HL-60 (cell line): ENCODE measurements at regions not wholly inside any gene's neighbourhood (a gene's known extent, or its start where the extent isn't known, plus 50 kb on each side); places are given as distances from the start of the nearest gene placed in this dataset.

Source experiments
- DNase-seq, 2 experiments: peaks; one replicate each; pipeline ENCODE4 v3.0.0-alpha.2; 2010 to 2020; ENCODE audit warnings: low read depth in 1 of 2, low spot score in 1 of 2
- H3K27ac ChIP-seq: fragments of 250-450 bp; sonication (Bioruptor Pico); replicated peaks from 2 replicates; pipeline ENCODE4 v1.5.1; 2020; ENCODE audit warnings: mild to moderate bottlenecking, moderate library complexity
- H3K27me3 ChIP-seq: fragments of 250-450 bp; sonication (Bioruptor Pico); 2 replicates; pipeline ENCODE4 v1.5.1; 2021; ENCODE audit warnings: mild to moderate bottlenecking, moderate library complexity; ENCODE audit not compliant: insufficient read depth, poor library complexity, severe bottlenecking
- H3K4me3 ChIP-seq: replicated peaks from 2 replicates; pipeline ENCODE4 v1.5.1; 2011; ENCODE audit warnings: mild to moderate bottlenecking, control low read depth, low read length; ENCODE audit not compliant: insufficient read depth
- GABPA ChIP-seq: IDR thresholded peaks from 2 replicates; pipeline ENCODE4 v1.6.1; 2012; ENCODE audit warnings: low read depth
- POLR2AphosphoS5 ChIP-seq: IDR thresholded peaks from 2 replicates; pipeline ENCODE4 v1.6.1; 2012; ENCODE audit warnings: low read depth
- SPI1 ChIP-seq: IDR thresholded peaks from 2 replicates; pipeline ENCODE4 v1.6.1; 2012; ENCODE audit warnings: low read depth, mild to moderate bottlenecking, borderline replicate concordance
- TF ChIP-seq, protein P1 (sequence below): IDR thresholded peaks from one replicate; pipeline ENCODE4 v1.5.1; 2011; ENCODE audit warnings: low read length, control low read depth, inconsistent platforms; ENCODE audit not compliant: insufficient read depth
- TF ChIP-seq, protein P2 (sequence below): IDR thresholded peaks from 2 replicates; pipeline ENCODE4 v1.6.1; 2012; ENCODE audit warnings: low read depth; ENCODE audit not compliant: insufficient replicate concordance

DNA sequence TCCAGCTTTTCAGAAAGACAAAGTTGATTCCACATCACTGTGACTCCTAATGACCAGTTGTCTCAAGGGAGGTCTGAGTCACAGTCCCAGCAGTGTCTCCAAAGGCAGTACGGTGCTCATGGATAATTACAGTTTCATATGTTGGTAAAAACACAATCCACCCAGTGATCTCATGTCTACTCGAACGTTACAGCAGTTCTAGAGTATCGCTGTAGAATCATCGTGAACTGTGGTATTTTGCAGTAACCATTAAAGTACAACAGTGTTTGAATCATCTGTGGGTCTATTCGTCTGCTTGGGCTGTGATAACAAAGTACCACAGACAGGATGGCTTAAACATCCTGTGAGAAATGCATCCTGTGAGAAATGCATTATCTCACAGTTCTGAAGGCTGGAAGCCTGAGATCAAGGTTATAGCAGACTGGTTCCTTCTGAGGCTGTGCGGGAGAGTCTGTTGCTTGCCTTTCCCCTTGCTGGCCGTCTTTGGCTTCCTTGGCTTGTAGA, 121.1 kb upstream of the SORBS2 start:
- no peak overlapping the region for H3K4me3 ChIP-seq
- no peak overlapping the region for H3K27ac ChIP-seq
- no peaks in the 10 kb centered on the region for H3K27me3 ChIP-seq
- TF ChIP-seq GABPA (no peak), SPI1 (no peak)
- TF ChIP-seq, protein P1, sequence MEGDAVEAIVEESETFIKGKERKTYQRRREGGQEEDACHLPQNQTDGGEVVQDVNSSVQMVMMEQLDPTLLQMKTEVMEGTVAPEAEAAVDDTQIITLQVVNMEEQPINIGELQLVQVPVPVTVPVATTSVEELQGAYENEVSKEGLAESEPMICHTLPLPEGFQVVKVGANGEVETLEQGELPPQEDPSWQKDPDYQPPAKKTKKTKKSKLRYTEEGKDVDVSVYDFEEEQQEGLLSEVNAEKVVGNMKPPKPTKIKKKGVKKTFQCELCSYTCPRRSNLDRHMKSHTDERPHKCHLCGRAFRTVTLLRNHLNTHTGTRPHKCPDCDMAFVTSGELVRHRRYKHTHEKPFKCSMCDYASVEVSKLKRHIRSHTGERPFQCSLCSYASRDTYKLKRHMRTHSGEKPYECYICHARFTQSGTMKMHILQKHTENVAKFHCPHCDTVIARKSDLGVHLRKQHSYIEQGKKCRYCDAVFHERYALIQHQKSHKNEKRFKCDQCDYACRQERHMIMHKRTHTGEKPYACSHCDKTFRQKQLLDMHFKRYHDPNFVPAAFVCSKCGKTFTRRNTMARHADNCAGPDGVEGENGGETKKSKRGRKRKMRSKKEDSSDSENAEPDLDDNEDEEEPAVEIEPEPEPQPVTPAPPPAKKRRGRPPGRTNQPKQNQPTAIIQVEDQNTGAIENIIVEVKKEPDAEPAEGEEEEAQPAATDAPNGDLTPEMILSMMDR, result no peak
- DNase-seq, result no peak

DNA sequence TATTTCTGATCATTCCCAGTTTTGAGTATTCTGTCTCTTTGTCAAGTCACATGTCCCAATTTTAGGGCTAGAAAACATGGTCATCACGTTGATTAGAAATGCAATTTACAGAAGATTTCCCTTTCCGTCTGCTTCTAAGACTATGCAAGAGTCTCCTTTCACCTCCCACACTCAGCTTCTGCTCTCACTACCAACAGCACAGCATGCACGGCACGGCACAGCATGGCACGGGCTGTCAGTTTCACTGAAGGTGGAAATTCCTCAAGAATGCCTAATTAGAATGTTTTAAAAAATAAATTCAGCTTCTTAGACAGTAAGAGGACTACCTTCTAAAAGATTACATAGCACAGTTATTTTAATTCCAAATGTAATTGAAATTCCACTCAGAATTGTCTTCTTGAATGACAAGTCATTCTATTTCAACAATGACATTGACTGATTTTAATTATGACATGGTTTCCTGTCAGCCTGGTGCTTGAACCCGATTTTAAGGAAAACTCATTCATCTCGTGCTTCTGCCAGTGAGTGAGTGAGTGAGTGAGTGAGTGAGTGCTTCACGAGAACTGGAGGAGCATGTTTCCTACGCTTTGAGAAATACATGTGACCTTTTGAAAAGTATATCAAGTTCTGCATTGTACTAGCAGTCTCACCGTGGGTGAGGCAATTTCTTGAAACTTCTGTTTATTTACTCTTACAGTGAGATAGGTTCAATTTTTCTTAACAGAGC, 124.8 kb upstream of the SORBS2 start:
- no peak overlapping the region for H3K27ac ChIP-seq
- TF ChIP-seq GABPA, result no peak
- TF ChIP-seq, protein P2, sequence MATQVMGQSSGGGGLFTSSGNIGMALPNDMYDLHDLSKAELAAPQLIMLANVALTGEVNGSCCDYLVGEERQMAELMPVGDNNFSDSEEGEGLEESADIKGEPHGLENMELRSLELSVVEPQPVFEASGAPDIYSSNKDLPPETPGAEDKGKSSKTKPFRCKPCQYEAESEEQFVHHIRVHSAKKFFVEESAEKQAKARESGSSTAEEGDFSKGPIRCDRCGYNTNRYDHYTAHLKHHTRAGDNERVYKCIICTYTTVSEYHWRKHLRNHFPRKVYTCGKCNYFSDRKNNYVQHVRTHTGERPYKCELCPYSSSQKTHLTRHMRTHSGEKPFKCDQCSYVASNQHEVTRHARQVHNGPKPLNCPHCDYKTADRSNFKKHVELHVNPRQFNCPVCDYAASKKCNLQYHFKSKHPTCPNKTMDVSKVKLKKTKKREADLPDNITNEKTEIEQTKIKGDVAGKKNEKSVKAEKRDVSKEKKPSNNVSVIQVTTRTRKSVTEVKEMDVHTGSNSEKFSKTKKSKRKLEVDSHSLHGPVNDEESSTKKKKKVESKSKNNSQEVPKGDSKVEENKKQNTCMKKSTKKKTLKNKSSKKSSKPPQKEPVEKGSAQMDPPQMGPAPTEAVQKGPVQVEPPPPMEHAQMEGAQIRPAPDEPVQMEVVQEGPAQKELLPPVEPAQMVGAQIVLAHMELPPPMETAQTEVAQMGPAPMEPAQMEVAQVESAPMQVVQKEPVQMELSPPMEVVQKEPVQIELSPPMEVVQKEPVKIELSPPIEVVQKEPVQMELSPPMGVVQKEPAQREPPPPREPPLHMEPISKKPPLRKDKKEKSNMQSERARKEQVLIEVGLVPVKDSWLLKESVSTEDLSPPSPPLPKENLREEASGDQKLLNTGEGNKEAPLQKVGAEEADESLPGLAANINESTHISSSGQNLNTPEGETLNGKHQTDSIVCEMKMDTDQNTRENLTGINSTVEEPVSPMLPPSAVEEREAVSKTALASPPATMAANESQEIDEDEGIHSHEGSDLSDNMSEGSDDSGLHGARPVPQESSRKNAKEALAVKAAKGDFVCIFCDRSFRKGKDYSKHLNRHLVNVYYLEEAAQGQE, result no peak
- no peaks in the 10 kb centered on the region for H3K27me3 ChIP-seq
- DNase-seq, result no peak
- H3K4me3 ChIP-seq, result no peak overlapping the region

DNA sequence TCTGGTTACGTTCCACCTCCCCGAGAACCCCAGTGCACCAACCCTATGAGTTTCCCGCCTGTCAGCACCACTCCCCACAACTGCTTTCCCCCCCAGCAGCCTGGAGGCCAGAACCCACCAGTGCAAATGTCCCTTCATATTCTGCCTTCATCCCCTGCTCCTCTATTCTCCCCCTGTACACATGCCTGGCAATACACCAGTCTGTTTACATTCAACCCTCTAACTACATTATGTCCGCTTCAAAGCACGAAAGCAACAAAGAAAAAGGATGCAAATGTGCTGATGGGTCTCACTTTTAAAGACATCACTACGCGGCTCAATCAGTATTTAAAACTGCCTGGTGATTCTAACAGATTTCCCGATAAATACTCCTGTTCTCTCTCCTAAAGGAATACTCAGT, 126.7 kb upstream of the SORBS2 start:
- H3K27me3 ChIP-seq, result no peaks in the 10 kb centered on the region
- DNase-seq, result no peak
- H3K27ac ChIP-seq, result no peak overlapping the region
- TF ChIP-seq, protein P2, result no peak
- TF ChIP-seq POLR2AphosphoS5, result no peak
- TF ChIP-seq SPI1, result no peak
- TF ChIP-seq GABPA, result no peak
- TF ChIP-seq, protein P1, result no peak
- no peak overlapping the region for H3K4me3 ChIP-seq

DNA sequence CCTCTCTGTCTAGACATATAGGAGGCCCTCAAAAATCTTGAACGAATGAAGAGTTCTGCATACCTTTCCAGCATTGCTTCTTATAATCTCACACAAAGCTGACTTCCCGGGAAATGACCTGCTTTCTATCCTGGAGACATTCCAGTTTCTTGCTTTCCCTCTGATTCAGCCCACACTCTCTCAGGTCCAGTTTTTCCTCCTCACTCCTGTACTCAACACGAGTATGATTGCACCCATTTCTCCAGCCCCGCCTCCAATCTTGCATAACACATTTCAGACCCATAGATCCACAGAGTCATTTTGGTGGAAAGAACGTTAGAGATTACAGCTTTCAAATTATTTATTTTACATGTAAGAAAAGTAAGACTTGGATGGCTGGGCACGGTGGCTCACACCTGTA, 127.5 kb upstream of the TLR3 start:
- no peaks in the 10 kb centered on the region for H3K27me3 ChIP-seq
- TF ChIP-seq, protein P1, result no peak
- no peak for TF ChIP-seq GABPA
- TF ChIP-seq SPI1, result no peak
- TF ChIP-seq POLR2AphosphoS5, result no peak
- TF ChIP-seq, protein P2, result no peak
- DNase-seq, result no peak
- H3K27ac ChIP-seq, result no peak overlapping the region
- H3K4me3 ChIP-seq, result no peak overlapping the region
